Activated CD4-positive, alpha-beta memory T cell treated with anti-CD3 and anti-CD28 coated beads, Interleukin-2, amount 10 ng/mL, durations not matched to agents 7 days and 5 days (primary cell): ENCODE measurements at regions not wholly inside any gene's neighbourhood (a gene's known extent, or its start where the extent isn't known, plus 50 kb on each side); places are given as distances from the start of the nearest gene placed in this dataset.
"Not testable (repeated sequence)": the region's sequence is repeated elsewhere in the genome, so short reads cannot be mapped to it uniquely, and the experiment has no call there.

ENCODE experiments used
- CTCF ChIA-PET: fragments of 350-600 bp; sonication (Branson Sonifier 250); formaldehyde crosslinking; loops from one replicate; lab custom pipeline; 2021; ENCODE audit warnings: antibody characterized with exemption, inconsistent platforms; lab: Charles Lee
- POLR2A ChIA-PET: fragments of 350-600 bp; sonication (Branson Sonifier 250); formaldehyde crosslinking; loops from one replicate; lab custom pipeline; 2021; ENCODE audit warnings: antibody characterized with exemption; lab: Charles Lee
- DNase-seq: peaks from one replicate; pipeline ENCODE4 v3.0.0-alpha.2; 2020
- H3K27ac Mint-ChIP-seq: one replicate; pipeline ENCODE4 v1.8.0; 2021; ENCODE audit warnings: mild to moderate bottlenecking, mixed read lengths
- H3K27me3 Mint-ChIP-seq: one replicate; pipeline ENCODE4 v1.8.0; 2021; ENCODE audit warnings: mixed read lengths
- H3K36me3 Mint-ChIP-seq: one replicate; pipeline ENCODE4 v1.8.0; 2021; ENCODE audit warnings: low read depth, mixed read lengths
- H3K4me1 Mint-ChIP-seq: one replicate; pipeline ENCODE4 v1.8.0; 2021; ENCODE audit warnings: mixed read lengths
- H3K4me3 Mint-ChIP-seq: one replicate; pipeline ENCODE4 v1.8.0; 2021; ENCODE audit warnings: mild to moderate bottlenecking, mixed read lengths
- H3K9me3 Mint-ChIP-seq: one replicate; pipeline ENCODE4 v1.8.0; 2021; ENCODE audit warnings: mixed read lengths

DNA sequence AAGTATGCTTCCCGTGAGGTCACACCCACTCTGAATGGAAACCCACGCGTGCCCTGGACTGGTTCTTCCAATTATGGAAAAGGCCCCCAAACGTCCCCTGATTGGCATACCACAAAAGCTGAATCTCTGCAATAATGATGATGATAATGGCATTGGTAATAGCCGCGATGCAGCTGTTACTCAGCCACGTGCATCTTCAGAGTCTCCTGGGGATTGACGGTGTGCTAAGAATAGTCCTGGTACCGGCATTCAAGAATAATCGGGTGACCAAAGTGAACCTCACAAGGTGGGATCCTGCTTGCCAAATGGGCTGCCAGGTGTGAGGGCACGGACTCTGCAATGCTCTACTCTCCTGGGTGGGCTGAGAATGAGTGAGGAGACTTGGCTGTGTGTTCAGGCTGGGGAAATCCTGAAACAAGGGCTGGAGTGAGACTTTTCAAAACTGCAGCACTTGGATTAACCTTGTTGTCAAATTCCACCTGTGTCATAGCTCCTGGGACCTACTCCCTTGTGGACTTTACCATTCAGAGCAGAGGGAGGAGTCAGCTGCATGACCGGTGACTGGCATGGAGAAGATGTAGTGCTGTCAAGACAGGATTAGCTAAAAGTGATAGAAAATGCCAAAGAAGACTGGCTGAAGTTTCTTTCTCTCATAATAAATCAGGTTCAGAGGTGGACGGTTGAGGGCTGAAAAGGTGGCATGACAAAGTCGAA lies 615.4 kb downstream of the MID1IP1 start:
- no peak overlapping the region for H3K4me3 Mint-ChIP-seq

DNA sequence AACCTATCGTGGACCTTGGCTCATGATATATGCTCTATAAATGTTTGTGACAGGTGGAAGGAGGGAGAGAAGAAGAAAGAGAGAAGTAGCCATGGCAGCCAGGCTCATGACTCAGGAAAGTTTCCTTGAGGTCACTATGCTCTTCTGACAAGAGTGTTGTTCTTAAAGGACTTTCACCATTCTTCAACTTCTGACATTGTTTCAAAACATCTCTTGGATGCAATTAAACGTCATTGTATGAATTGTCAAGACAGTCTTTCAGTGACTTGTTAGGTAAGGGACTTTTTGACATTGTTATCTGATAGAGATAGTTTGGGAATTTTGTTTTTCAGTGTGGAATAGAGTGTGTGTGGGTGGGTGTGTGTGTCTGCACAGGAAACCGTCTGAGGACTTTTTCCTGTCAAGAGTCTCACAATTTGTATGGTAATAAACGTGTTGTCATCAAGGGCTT lies 617.0 kb downstream of the MID1IP1 start:
- CTCF ChIA-PET, result no interaction called here
- H3K9me3 Mint-ChIP-seq, result peaks cover 2% of the 10 kb centered on the region
- no peak overlapping the region for H3K27ac Mint-ChIP-seq
- POLR2A ChIA-PET, result no interaction called here
- no peak overlapping the region for H3K4me3 Mint-ChIP-seq
- peaks cover 3% of the 10 kb centered on the region for H3K4me1 Mint-ChIP-seq
- no peak for DNase-seq
- H3K36me3 Mint-ChIP-seq, result no peaks in the 10 kb centered on the region
- H3K27me3 Mint-ChIP-seq, result no peaks in the 10 kb centered on the region

More for the DNA sequence above, 615.4 kb downstream of the MID1IP1 start:
- CTCF ChIA-PET, result no interaction called here
- no peak for DNase-seq
- H3K27me3 Mint-ChIP-seq, result no peaks in the 10 kb centered on the region
- POLR2A ChIA-PET, result no interaction called here
- H3K4me1 Mint-ChIP-seq, result peaks cover 3% of the 10 kb centered on the region
- no peak overlapping the region for H3K27ac Mint-ChIP-seq
- peaks cover 2% of the 10 kb centered on the region for H3K9me3 Mint-ChIP-seq
- H3K36me3 Mint-ChIP-seq, result no peaks in the 10 kb centered on the region

GRCh38 chrX:39418731-39419638 lies 617.7 kb downstream of the MID1IP1 start:
- no peak overlapping the region for H3K27ac Mint-ChIP-seq
- no peaks in the 10 kb centered on the region for H3K27me3 Mint-ChIP-seq
- no peak for DNase-seq
- H3K9me3 Mint-ChIP-seq, result peaks cover 2% of the 10 kb centered on the region
- no peaks in the 10 kb centered on the region for H3K36me3 Mint-ChIP-seq
- POLR2A ChIA-PET, result no interaction called here
- CTCF ChIA-PET, result no interaction called here
- peaks cover 3% of the 10 kb centered on the region for H3K4me1 Mint-ChIP-seq
- no peak overlapping the region for H3K4me3 Mint-ChIP-seq

DNA sequence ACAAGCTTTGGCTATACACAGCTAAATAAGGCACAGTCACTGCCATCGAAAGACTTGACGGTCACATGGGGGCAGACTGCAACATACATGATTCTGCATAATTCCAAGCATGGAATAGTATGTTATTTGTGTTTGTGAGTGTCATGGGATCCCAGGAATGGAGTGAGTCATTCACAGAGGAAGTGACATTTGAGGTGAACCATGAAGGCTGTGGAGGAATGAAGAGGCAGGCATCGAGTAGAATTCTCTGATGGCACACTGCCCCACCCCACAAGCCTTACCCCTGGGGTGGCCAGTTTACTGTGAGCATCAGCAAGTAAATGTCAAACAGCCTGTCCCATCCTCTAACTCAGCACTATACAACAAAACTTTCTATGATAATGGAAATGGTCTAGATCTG lies 619.7 kb downstream of the MID1IP1 start:
- Mint-ChIP-seq H3K27me3 (no peaks in the 10 kb centered on the region), H3K36me3 (no peaks in the 10 kb centered on the region), H3K27ac (no peak overlapping the region), H3K4me3 (no peak overlapping the region), H3K9me3 (peaks cover 2% of the 10 kb centered on the region), H3K4me1 (peaks cover 8% of the 10 kb centered on the region)
- no peak for DNase-seq
- ChIA-PET CTCF (no interaction called here), POLR2A (no interaction called here)

DNA sequence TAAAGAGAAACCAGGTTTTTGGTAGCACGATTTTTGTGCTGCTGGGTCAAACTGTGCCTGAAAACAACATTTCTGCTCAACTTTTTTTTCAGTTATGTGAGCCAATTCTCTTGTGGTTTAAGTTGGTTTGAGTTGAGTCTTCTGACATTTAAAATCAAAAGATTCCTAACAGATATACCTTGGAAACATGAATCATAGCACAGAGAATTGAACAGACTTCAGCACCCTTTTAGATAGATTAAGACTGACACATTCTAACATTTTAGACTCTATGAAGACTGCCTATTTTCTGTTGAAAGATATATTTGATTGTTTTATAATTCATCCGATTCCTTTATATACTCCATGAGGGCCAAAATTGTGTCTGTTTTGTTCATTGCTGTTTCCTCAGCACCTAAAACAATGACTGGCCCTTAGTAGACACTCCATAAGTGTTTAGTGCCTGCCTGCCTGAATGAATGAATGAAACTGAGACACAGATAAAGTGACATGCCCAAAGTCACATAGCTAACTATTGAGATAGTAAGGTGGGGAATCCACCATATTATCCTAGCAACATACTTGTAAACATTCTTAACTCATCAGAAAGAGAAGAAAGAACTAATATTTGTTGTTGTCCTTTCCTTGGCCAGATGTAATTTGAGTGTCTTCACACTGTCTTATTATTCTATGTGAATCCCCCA lies 624.0 kb downstream of the MID1IP1 start:
- POLR2A ChIA-PET, result no interaction called here
- Mint-ChIP-seq H3K4me3 (no peak overlapping the region), H3K27ac (peak overlapping the region; percentile 38), H3K9me3 (no peaks in the 10 kb centered on the region), H3K4me1 (peaks cover 15% of the 10 kb centered on the region), H3K36me3 (no peaks in the 10 kb centered on the region), H3K27me3 (no peaks in the 10 kb centered on the region)
- DNase-seq, result no peak
- CTCF ChIA-PET, result no interaction called here

GRCh38 chrX:39426101-39426500 lies 624.8 kb downstream of the MID1IP1 start:
- no peaks in the 10 kb centered on the region for H3K27me3 Mint-ChIP-seq
- no peak overlapping the region for H3K4me3 Mint-ChIP-seq
- no peaks in the 10 kb centered on the region for H3K36me3 Mint-ChIP-seq
- no peak overlapping the region for H3K27ac Mint-ChIP-seq
- ChIA-PET POLR2A (no interaction called here), CTCF (no interaction called here)
- H3K9me3 Mint-ChIP-seq, result no peaks in the 10 kb centered on the region
- H3K4me1 Mint-ChIP-seq, result peaks cover 15% of the 10 kb centered on the region
- DNase-seq, result no peak

DNA sequence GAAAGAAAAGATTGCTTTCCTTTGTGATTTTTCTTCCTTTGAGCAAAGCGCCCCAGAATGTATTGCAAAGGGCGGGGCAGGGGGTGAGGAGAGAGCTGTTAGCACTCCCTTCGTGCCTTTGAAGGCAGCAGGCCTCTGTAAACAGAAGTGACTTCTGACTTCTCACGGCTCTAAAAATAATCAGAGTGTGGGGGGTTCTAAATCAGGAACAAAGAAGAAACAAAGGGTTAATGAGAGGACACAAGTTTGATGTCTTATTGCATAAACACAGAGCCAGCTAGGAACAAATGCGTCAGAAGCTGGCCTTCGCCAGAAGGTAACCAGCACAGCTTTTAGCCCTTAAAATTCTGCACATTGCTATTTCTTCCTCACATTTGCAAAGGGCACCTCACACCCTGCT lies 626.2 kb downstream of the MID1IP1 start:
- H3K27ac Mint-ChIP-seq, result no peak overlapping the region
- no peak overlapping the region for H3K4me3 Mint-ChIP-seq
- no peak for DNase-seq
- no peaks in the 10 kb centered on the region for H3K9me3 Mint-ChIP-seq
- POLR2A ChIA-PET, result no interaction called here
- H3K36me3 Mint-ChIP-seq, result no peaks in the 10 kb centered on the region
- no peaks in the 10 kb centered on the region for H3K27me3 Mint-ChIP-seq
- peaks cover 15% of the 10 kb centered on the region for H3K4me1 Mint-ChIP-seq
- CTCF ChIA-PET, result no interaction called here

GRCh38 chrX:39427906-39428305 lies 626.6 kb downstream of the MID1IP1 start:
- POLR2A ChIA-PET, result no interaction called here

DNA sequence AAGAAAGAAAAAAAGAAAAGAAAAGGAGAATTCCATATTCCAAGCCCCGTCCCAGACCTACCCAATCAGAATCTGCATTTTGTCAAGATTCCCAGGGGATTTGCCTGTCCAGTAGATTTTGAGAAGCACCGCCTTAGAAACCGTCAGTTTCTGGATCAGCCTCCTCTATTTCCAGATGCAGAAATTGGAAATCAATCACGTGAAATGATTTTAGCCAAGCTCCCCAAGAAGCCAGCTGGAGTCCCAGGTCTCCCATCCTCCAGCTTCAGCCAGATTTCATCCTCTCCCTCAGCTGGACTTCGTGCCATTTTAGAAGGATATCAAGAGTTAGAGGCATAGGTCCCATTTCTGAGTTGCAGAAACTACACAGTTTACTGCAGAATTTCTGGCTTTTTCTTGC lies 629.3 kb downstream of the MID1IP1 start:
- Mint-ChIP-seq H3K4me3 (no peak overlapping the region), H3K27me3 (no peaks in the 10 kb centered on the region), H3K36me3 (no peaks in the 10 kb centered on the region), H3K9me3 (no peaks in the 10 kb centered on the region), H3K4me1 (peaks cover 10% of the 10 kb centered on the region), H3K27ac (no peak overlapping the region)
- CTCF ChIA-PET, result no interaction called here
- POLR2A ChIA-PET, result no interaction called here
- no peak for DNase-seq

More at GRCh38 chrX:39427906-39428305, 626.6 kb downstream of the MID1IP1 start:
- no peaks in the 10 kb centered on the region for H3K36me3 Mint-ChIP-seq
- peaks cover 15% of the 10 kb centered on the region for H3K4me1 Mint-ChIP-seq
- CTCF ChIA-PET, result no interaction called here
- DNase-seq, result no peak
- H3K9me3 Mint-ChIP-seq, result no peaks in the 10 kb centered on the region
- H3K27me3 Mint-ChIP-seq, result no peaks in the 10 kb centered on the region
- H3K4me3 Mint-ChIP-seq, result no peak overlapping the region
- H3K27ac Mint-ChIP-seq, result no peak overlapping the region

DNA sequence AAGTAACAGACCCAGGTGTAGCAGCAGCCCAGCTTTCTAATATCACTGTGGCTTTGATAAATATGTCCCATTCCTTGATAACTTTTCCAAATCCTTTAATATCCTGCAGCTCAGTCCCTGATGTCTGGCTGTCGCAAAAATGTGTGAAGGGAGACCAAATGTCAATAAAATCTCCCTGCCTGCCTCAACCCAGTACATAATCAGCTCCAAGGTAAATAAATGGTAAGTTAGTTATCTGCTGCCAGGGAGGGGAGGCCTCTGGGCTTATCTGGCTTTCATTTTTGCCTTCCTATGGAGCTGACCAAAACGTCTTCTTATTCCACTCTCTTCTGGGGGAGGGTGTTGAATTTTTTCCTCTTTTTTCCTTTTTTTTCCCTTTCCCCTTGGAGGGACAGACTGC lies 630.6 kb downstream of the MID1IP1 start:
- H3K27ac Mint-ChIP-seq, result no peak overlapping the region
- H3K27me3 Mint-ChIP-seq, result no peaks in the 10 kb centered on the region
- CTCF ChIA-PET, result no interaction called here

DNA sequence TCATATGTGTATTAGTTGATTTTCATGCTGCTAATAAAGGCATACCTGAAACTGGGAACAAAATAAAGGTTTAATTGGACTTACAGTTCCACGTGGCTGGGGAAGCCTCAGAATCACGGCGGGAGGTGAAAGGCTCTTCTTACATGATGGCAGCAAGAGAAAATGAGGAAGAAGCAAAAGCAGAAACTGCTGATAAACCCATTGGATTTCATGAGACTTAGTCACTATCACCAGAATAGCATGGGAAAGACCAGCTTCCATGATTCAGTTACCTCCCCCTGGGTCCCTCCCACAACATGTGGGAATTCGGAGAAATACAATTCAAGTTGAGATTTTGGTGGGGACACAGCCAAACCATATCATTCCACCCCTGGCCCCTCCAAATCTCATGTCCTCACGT lies 633.4 kb downstream of the MID1IP1 start:
- H3K4me1 Mint-ChIP-seq, H3K36me3 Mint-ChIP-seq, POLR2A ChIA-PET, CTCF ChIA-PET, DNase-seq, H3K4me3 Mint-ChIP-seq, H3K9me3 Mint-ChIP-seq, H3K27ac Mint-ChIP-seq, H3K27me3 Mint-ChIP-seq: not testable (repeated sequence)

More for the DNA sequence above, 630.6 kb downstream of the MID1IP1 start:
- Mint-ChIP-seq H3K4me1 (peaks cover 9% of the 10 kb centered on the region), H3K4me3 (no peak overlapping the region), H3K9me3 (no peaks in the 10 kb centered on the region), H3K36me3 (no peaks in the 10 kb centered on the region)
- POLR2A ChIA-PET, result no interaction called here
- DNase-seq, result no peak

DNA sequence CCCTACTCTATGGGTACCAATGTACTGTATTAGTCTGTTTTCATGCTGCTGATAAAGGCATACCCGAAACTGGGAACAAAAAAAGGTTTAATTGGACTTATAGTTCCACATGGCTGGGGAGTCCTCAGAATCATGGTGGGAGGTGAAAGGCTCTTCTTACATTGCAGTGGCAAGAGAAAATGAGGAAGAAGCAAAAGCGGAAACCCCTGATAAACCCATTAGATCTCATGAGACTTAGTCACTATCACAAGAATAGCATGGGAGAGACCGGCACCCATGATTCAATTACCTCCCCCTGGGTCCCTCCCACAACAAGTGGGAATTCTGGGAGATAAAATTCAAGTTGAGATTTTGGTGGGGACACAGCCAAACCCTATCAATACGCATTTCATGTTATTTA lies 635.3 kb downstream of the MID1IP1 start:
- H3K27me3 Mint-ChIP-seq, CTCF ChIA-PET, DNase-seq, H3K36me3 Mint-ChIP-seq, H3K9me3 Mint-ChIP-seq, H3K4me3 Mint-ChIP-seq, H3K27ac Mint-ChIP-seq, POLR2A ChIA-PET: not testable (repeated sequence)
- peaks cover 16% of the 10 kb centered on the region for H3K4me1 Mint-ChIP-seq
